Activated naive CD8-positive, alpha-beta T cell (primary cell): ENCODE measurements at regions not wholly inside any gene's neighbourhood (a gene's known extent, or its start where the extent isn't known, plus 50 kb on each side); places are given as distances from the start of the nearest gene placed in this dataset.
"Not testable (repeated sequence)": the region's sequence is repeated elsewhere in the genome, so short reads cannot be mapped to it uniquely, and the experiment has no call there.

Source experiments
- H3K27ac Mint-ChIP-seq: one replicate; pipeline ENCODE4 v1.8.0; 2021; ENCODE audit warnings: mixed read lengths
- H3K27me3 Mint-ChIP-seq: one replicate; pipeline ENCODE4 v1.8.0; 2021; ENCODE audit warnings: mixed read lengths
- H3K36me3 Mint-ChIP-seq: one replicate; pipeline ENCODE4 v1.8.0; 2021; ENCODE audit warnings: mixed read lengths
- H3K4me1 Mint-ChIP-seq: one replicate; pipeline ENCODE4 v1.8.0; 2021; ENCODE audit warnings: low read depth, mixed read lengths
- H3K4me3 Mint-ChIP-seq: one replicate; pipeline ENCODE4 v1.8.0; 2021; ENCODE audit warnings: mild to moderate bottlenecking, mixed read lengths
- H3K9me3 Mint-ChIP-seq: one replicate; pipeline ENCODE4 v1.8.0; 2021; ENCODE audit warnings: low read depth, mixed read lengths

GRCh38 chr6:137813308-137813970 lies 53.6 kb upstream of the TNFAIP3 start:
- no peaks in the 10 kb centered on the region for H3K27me3 Mint-ChIP-seq
- peaks cover 63% of the 10 kb centered on the region for H3K4me1 Mint-ChIP-seq

GRCh38 chr6:137814030-137814429 lies 53.0 kb upstream of the TNFAIP3 start:
- not testable (repeated sequence) for H3K36me3 Mint-ChIP-seq, H3K9me3 Mint-ChIP-seq, H3K27me3 Mint-ChIP-seq, H3K4me3 Mint-ChIP-seq, H3K27ac Mint-ChIP-seq
- H3K4me1 Mint-ChIP-seq, result peaks cover 69% of the 10 kb centered on the region

More at GRCh38 chr6:137813308-137813970, 53.6 kb upstream of the TNFAIP3 start:
- Mint-ChIP-seq H3K4me3 (no peak overlapping the region), H3K9me3 (no peaks in the 10 kb centered on the region), H3K27ac (no peak overlapping the region), H3K36me3 (no peaks in the 10 kb centered on the region)

GRCh38 chr6:137815692-137816091 lies 51.4 kb upstream of the TNFAIP3 start:
- Mint-ChIP-seq H3K27me3 (no peaks in the 10 kb centered on the region), H3K36me3 (no peaks in the 10 kb centered on the region), H3K27ac (peak overlapping the region; percentile 9), H3K9me3 (no peaks in the 10 kb centered on the region), H3K4me3 (peak overlapping the region; percentile 3), H3K4me1 (peaks cover 70% of the 10 kb centered on the region)

- Mint-ChIP-seq H3K36me3 (no peaks in the 10 kb centered on the region), H3K27me3 (no peaks in the 10 kb centered on the region), H3K9me3 (no peaks in the 10 kb centered on the region), H3K4me3 (peak overlapping the region; percentile 3), H3K4me1 (peaks cover 70% of the 10 kb centered on the region), H3K27ac (peak overlapping the region; percentile 9)
Observed at GRCh38 chr6:137816133-137816579, 50.9 kb upstream of the TNFAIP3 start.

GRCh38 chr6:137816688-137817618 lies 50.1 kb upstream of the TNFAIP3 start:
- Mint-ChIP-seq H3K36me3 (no peaks in the 10 kb centered on the region), H3K9me3 (no peaks in the 10 kb centered on the region), H3K4me1 (peaks cover 70% of the 10 kb centered on the region), H3K4me3 (no peak overlapping the region), H3K27me3 (no peaks in the 10 kb centered on the region), H3K27ac (peak overlapping the region; percentile 36)
